DOHH2 (cell line): ENCODE measurements at regions not wholly inside any gene's neighbourhood (a gene's known extent, or its start where the extent isn't known, plus 50 kb on each side); places are given as distances from the start of the nearest gene placed in this dataset.
"Not testable (repeated sequence)": the region's sequence is repeated elsewhere in the genome, so short reads cannot be mapped to it uniquely, and the experiment has no call there.

Source experiments
- H3F3A ChIP-seq: fragments of 200-600 bp; sonication (generic), shearing (Covaris generic); 2 replicates; pipeline ENCODE4 v1.6.0; 2016; ENCODE audit warnings: antibody characterized with exemption, mild to moderate bottlenecking; ENCODE audit not compliant: control insufficient read depth, insufficient read depth
- H3K27ac ChIP-seq: fragments of 200-600 bp; sonication (generic); 2 replicates; pipeline ENCODE4 v1.5.1; 2014; ENCODE audit warnings: low read depth, mild to moderate bottlenecking, low read length, moderate library complexity
- H3K27me3 ChIP-seq: fragments of 200-600 bp; sonication (generic); 2 replicates; pipeline ENCODE4 v1.6.1; 2014; ENCODE audit warnings: mild to moderate bottlenecking, low read length, mixed read lengths; ENCODE audit not compliant: control insufficient read depth
- H3K36me3 ChIP-seq: fragments of 200-600 bp; sonication (generic); 2 replicates; pipeline ENCODE4 v1.6.1; 2014; ENCODE audit warnings: mild to moderate bottlenecking, low read length, moderate library complexity, mixed read lengths; ENCODE audit not compliant: control insufficient read depth
- H3K4me1 ChIP-seq: fragments of 200-600 bp; sonication (generic); 2 replicates; pipeline ENCODE4 v1.6.1; 2014; ENCODE audit warnings: mild to moderate bottlenecking, low read length, mixed read lengths; ENCODE audit not compliant: control insufficient read depth
- H3K4me2 ChIP-seq: fragments of 200-600 bp; sonication (generic); 2 replicates; pipeline ENCODE4 v1.6.0; 2014; ENCODE audit warnings: mild to moderate bottlenecking, low read length, moderate library complexity
- H3K4me3 ChIP-seq: fragments of 200-600 bp; sonication (generic); 2 replicates; pipeline ENCODE4 v1.5.1; 2014; ENCODE audit warnings: mild to moderate bottlenecking, low read length, mixed read lengths
- H3K79me2 ChIP-seq: fragments of 200-600 bp; sonication (generic); 2 replicates; pipeline ENCODE4 v1.6.1; 2014; ENCODE audit warnings: mild to moderate bottlenecking, low read length, mixed read lengths; ENCODE audit not compliant: control insufficient read depth
- H3K9me2 ChIP-seq: fragments of 200-600 bp; sonication (generic); replicated peaks from 2 replicates; pipeline ENCODE4 v1.6.1; 2014; ENCODE audit warnings: mild to moderate bottlenecking, low read length, mixed read lengths; ENCODE audit not compliant: control insufficient read depth
- H3K9me3 ChIP-seq: fragments of 200-600 bp; sonication (generic); 2 replicates; pipeline ENCODE4 v1.6.1; 2014; ENCODE audit warnings: antibody characterized with exemption, low read length, mixed read lengths; ENCODE audit not compliant: control insufficient read depth, insufficient read depth
- H4K20me1 ChIP-seq: fragments of 200-600 bp; sonication (generic); 2 replicates; pipeline ENCODE4 v1.6.0; 2014; ENCODE audit warnings: low read depth, mild to moderate bottlenecking, antibody characterized with exemption, low read length, moderate library complexity; ENCODE audit not compliant: control insufficient read depth, insufficient read depth

GRCh38 chr1:234794452-234794851, 184.5 kb upstream of the IRF2BP2 start:
- H3K27ac ChIP-seq, H4K20me1 ChIP-seq, H3K4me1 ChIP-seq, H3K79me2 ChIP-seq, H3K9me3 ChIP-seq, H3K36me3 ChIP-seq, H3K4me2 ChIP-seq, H3K4me3 ChIP-seq, H3F3A ChIP-seq, H3K27me3 ChIP-seq, H3K9me2 ChIP-seq: not testable (repeated sequence)

GRCh38 chr1:234793924-234794323, 183.9 kb upstream of the IRF2BP2 start:
- H3K9me3 ChIP-seq, H4K20me1 ChIP-seq, H3K27me3 ChIP-seq, H3K4me3 ChIP-seq, H3K27ac ChIP-seq, H3K9me2 ChIP-seq, H3K4me1 ChIP-seq, H3K4me2 ChIP-seq, H3K36me3 ChIP-seq, H3F3A ChIP-seq, H3K79me2 ChIP-seq: not testable (repeated sequence)

GRCh38 chr1:234792221-234792864, 182.4 kb upstream of the IRF2BP2 start:
- H3K4me1 ChIP-seq, H4K20me1 ChIP-seq, H3K79me2 ChIP-seq, H3K9me3 ChIP-seq, H3K27me3 ChIP-seq, H3F3A ChIP-seq, H3K4me2 ChIP-seq, H3K9me2 ChIP-seq, H3K27ac ChIP-seq, H3K36me3 ChIP-seq, H3K4me3 ChIP-seq: not testable (repeated sequence)

GRCh38 chr1:234791615-234792014, 181.6 kb upstream of the IRF2BP2 start:
- H3K79me2 ChIP-seq, H3F3A ChIP-seq, H3K4me2 ChIP-seq, H3K4me3 ChIP-seq, H3K27ac ChIP-seq, H3K9me2 ChIP-seq, H3K9me3 ChIP-seq, H3K27me3 ChIP-seq, H4K20me1 ChIP-seq, H3K4me1 ChIP-seq, H3K36me3 ChIP-seq: not testable (repeated sequence)

GRCh38 chr1:234790333-234790732, 180.4 kb upstream of the IRF2BP2 start:
- H3K4me3 ChIP-seq, H3K36me3 ChIP-seq, H3K27me3 ChIP-seq, H3K9me3 ChIP-seq, H3K4me1 ChIP-seq, H3F3A ChIP-seq, H3K79me2 ChIP-seq, H4K20me1 ChIP-seq, H3K9me2 ChIP-seq, H3K27ac ChIP-seq, H3K4me2 ChIP-seq: not testable (repeated sequence)

- H3F3A ChIP-seq, H3K9me3 ChIP-seq, H3K9me2 ChIP-seq, H3K4me3 ChIP-seq, H3K27ac ChIP-seq, H3K4me1 ChIP-seq, H3K27me3 ChIP-seq, H3K79me2 ChIP-seq, H3K36me3 ChIP-seq, H3K4me2 ChIP-seq, H4K20me1 ChIP-seq: not testable (repeated sequence)
These were observed 177.1 kb upstream of the IRF2BP2 start for GRCh38 chr1:234787011-234787584.

- H3K36me3 ChIP-seq, H3K79me2 ChIP-seq, H3K4me3 ChIP-seq, H3K9me2 ChIP-seq, H3K4me1 ChIP-seq, H3K4me2 ChIP-seq, H3K27ac ChIP-seq, H3K9me3 ChIP-seq, H4K20me1 ChIP-seq, H3F3A ChIP-seq: not testable (repeated sequence)
- peaks cover 20% of the 10 kb centered on the region for H3K27me3 ChIP-seq
These were observed 175.9 kb upstream of the IRF2BP2 start for GRCh38 chr1:234785922-234786321.

- not testable (repeated sequence) for H3K4me3 ChIP-seq, H3K9me2 ChIP-seq, H4K20me1 ChIP-seq, H3F3A ChIP-seq, H3K27ac ChIP-seq, H3K4me1 ChIP-seq, H3K79me2 ChIP-seq, H3K36me3 ChIP-seq, H3K4me2 ChIP-seq, H3K9me3 ChIP-seq
- H3K27me3 ChIP-seq = peaks cover 24% of the 10 kb centered on the region
These were observed 175.5 kb upstream of the IRF2BP2 start for GRCh38 chr1:234785471-234785919.
